NCI-H510A treated with DMSO at 0.1 percent for 48 hours (cell line): ENCODE measurements at regions not wholly inside any gene's neighbourhood (a gene's known extent, or its start where the extent isn't known, plus 50 kb on each side); places are given as distances from the start of the nearest gene placed in this dataset.

Experiments
- DNase-seq: peaks from one replicate; lab custom pipeline; 2025; lab: John Stamatoyannopoulos, UW

GRCh38 chr3:88573472-88573871 is 423.7 kb downstream of the C3orf38 start:
- DNase-seq: no peak

- no peak for DNase-seq
Observed at GRCh38 chr3:88574146-88574545, 424.4 kb downstream of the C3orf38 start.

- DNase-seq: no peak
Observed at GRCh38 chr3:88584451-88584850, 434.7 kb downstream of the C3orf38 start.

GRCh38 chr3:88586121-88586640 is 436.4 kb downstream of the C3orf38 start:
- no peak for DNase-seq

GRCh38 chr3:88589138-88589537 is 439.4 kb downstream of the C3orf38 start:
- no peak for DNase-seq

- DNase-seq: no peak
Observed at GRCh38 chr3:88595026-88595425, 445.3 kb downstream of the C3orf38 start.

- DNase-seq: no peak
Observed at GRCh38 chr3:88596451-88596850, 446.7 kb downstream of the C3orf38 start.

- no peak for DNase-seq
Observed at GRCh38 chr3:88610820-88611219, 461.1 kb downstream of the C3orf38 start.

- no peak for DNase-seq
Observed at GRCh38 chr3:88611826-88612326, 462.1 kb downstream of the C3orf38 start.

GRCh38 chr3:88616413-88616812 is 466.7 kb downstream of the C3orf38 start:
- DNase-seq: no peak

GRCh38 chr3:88617283-88617682 is 467.5 kb downstream of the C3orf38 start:
- DNase-seq: no peak

- no peak for DNase-seq
Observed at GRCh38 chr3:88618021-88618645, 468.4 kb downstream of the C3orf38 start.

- no peak for DNase-seq
Observed at GRCh38 chr3:88621586-88621985, 471.8 kb downstream of the C3orf38 start.

GRCh38 chr3:88623709-88624108 is 473.9 kb downstream of the C3orf38 start:
- DNase-seq: no peak

GRCh38 chr3:88626456-88627120 is 476.8 kb downstream of the C3orf38 start:
- no peak for DNase-seq

GRCh38 chr3:88628901-88629300 is 478.5 kb upstream of the EPHA3 start:
- DNase-seq: no peak

- no peak for DNase-seq
Observed at GRCh38 chr3:88632226-88632625, 475.2 kb upstream of the EPHA3 start.

- no peak for DNase-seq
Observed at GRCh38 chr3:88640581-88640980, 466.8 kb upstream of the EPHA3 start.

GRCh38 chr3:88641033-88641604 is 466.3 kb upstream of the EPHA3 start:
- DNase-seq: no peak

GRCh38 chr3:88657459-88657858 is 450.0 kb upstream of the EPHA3 start:
- no peak for DNase-seq

GRCh38 chr3:88661433-88661824 is 446.0 kb upstream of the EPHA3 start:
- no peak for DNase-seq

GRCh38 chr3:88668180-88668579 is 439.2 kb upstream of the EPHA3 start:
- no peak for DNase-seq

GRCh38 chr3:88671573-88671972 is 435.8 kb upstream of the EPHA3 start:
- no peak for DNase-seq
